ENCODE measurements at regions not wholly inside any gene's neighbourhood (a gene's known extent, or its start where the extent isn't known, plus 50 kb on each side); places are given as distances from the start of the nearest gene placed in this dataset.
"Not testable (repeated sequence)": the region's sequence is repeated elsewhere in the genome, so short reads cannot be mapped to it uniquely, and the experiment has no call there.

DNA sequence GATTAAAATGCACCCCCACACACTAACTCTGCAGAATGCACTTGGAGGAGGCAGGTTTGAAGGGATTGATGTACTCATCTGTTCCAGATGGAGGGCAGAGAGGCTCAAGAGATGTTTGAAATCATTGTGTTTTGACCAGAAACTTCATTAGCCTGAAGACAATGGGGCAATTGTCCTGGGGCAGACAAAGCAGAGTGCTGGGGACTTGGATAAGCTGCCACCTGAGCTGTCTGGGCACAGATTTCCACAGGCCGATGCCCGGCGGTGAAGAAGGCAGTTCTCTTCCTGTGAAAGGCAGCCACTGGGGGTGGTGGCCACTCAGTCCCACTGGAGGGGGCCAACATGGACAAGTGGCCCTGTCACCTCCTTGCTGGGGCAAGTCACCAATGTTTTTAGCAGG lies 181.0 kb downstream of the BCL2L11 start:
- TF ChIP-seq CTCF (IDR thresholded peaks at IDR 0.05; ENCODE audit: borderline replicate concordance, extremely low read depth, low read length, poor library complexity, severe bottlenecking); EZH2 (IDR thresholded peaks at IDR 0.05; ENCODE audit: borderline replicate concordance, low read depth, low read length, severe bottlenecking): not testable (repeated sequence)
